DND-41 (cell line): ENCODE measurements at regions not wholly inside any gene's neighbourhood (a gene's known extent, or its start where the extent isn't known, plus 50 kb on each side); places are given as distances from the start of the nearest gene placed in this dataset.

Source experiments
- EZH2 ChIP-seq: IDR thresholded peaks from 3 replicates; pipeline ENCODE4 v1.6.1; 2012; ENCODE audit warnings: borderline replicate concordance, low read depth, mild to moderate bottlenecking, moderate library complexity, low read length, inconsistent platforms; ENCODE audit not compliant: severe bottlenecking
- TF ChIP-seq, protein P1 (sequence below): IDR thresholded peaks from 2 replicates; pipeline ENCODE4 v1.5.1; 2012; ENCODE audit warnings: borderline replicate concordance, low read length, moderate library complexity, mild to moderate bottlenecking; ENCODE audit not compliant: poor library complexity, severe bottlenecking; ENCODE audit errors: extremely low read depth

DNA sequence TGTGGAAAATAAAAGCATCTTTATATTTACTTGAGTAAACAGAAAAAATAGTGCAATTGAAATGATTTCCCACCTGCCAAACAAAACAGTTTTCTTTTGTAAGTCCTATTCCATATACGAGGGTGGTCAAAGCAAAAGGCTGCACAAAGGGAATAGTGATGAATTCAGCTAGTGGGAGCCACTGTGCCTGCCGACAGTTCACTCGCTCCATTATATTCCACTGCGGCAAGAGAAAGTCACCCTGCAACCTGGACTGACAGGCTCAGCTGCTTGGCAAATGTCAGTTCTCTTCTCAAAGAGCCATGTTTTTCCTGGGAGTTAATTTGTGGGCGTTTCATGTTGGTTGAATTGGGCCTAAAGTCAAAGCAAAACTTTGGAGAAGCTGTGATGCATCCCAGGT, 145.4 kb downstream of the LMO4 start:
- TF ChIP-seq, protein P1, sequence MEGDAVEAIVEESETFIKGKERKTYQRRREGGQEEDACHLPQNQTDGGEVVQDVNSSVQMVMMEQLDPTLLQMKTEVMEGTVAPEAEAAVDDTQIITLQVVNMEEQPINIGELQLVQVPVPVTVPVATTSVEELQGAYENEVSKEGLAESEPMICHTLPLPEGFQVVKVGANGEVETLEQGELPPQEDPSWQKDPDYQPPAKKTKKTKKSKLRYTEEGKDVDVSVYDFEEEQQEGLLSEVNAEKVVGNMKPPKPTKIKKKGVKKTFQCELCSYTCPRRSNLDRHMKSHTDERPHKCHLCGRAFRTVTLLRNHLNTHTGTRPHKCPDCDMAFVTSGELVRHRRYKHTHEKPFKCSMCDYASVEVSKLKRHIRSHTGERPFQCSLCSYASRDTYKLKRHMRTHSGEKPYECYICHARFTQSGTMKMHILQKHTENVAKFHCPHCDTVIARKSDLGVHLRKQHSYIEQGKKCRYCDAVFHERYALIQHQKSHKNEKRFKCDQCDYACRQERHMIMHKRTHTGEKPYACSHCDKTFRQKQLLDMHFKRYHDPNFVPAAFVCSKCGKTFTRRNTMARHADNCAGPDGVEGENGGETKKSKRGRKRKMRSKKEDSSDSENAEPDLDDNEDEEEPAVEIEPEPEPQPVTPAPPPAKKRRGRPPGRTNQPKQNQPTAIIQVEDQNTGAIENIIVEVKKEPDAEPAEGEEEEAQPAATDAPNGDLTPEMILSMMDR: no peak
- no peak for TF ChIP-seq EZH2
